Activated T-helper 1 cell treated with Interleukin-2 at 50 U/mL for 16 hours (primary cell): ENCODE measurements at regions not wholly inside any gene's neighbourhood (a gene's known extent, or its start where the extent isn't known, plus 50 kb on each side); places are given as distances from the start of the nearest gene placed in this dataset.
"Not testable (repeated sequence)": the region's sequence is repeated elsewhere in the genome, so short reads cannot be mapped to it uniquely, and the experiment has no call there.

Experiments
- DNase-seq: peaks from one replicate; pipeline ENCODE4 v3.0.0-alpha.2; 2020; ENCODE audit warnings: low read depth

DNA sequence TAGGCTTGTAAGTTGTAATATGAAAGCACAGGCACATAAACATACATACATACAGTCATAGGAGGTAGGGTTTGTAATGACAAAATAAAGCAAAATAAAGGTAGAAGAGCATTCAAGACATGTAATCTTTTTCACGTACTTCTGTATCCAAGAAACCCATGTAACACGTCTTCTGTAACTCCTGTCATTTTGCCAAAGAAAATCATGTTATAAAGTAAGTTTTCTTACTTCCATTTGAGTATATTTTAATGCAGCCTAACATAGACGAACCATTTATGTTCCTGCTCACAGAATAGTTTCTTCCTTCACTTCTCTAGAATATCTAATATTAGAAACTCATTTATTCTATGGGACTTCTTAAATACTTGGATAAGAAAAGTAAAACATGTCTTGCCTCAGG lies 1884.0 kb upstream of the CELF4 start:
- no peak for DNase-seq

DNA sequence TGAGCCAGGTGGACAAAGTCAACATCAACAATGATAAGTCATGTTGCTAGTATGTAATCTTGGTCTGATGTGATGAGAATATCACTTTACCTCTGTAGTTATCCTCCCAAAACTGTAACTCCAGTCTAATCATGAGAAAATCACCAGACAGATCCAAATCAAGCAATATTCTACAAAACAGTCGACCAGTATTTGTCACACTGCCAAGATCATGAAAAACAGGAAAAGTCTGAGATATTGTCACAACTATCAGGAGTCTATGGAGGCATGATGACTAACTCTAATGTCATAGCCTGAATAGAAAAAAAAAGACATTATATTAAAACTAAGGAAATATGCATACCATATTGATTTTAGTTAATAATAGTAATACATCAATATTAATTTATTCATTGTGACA lies 1883.3 kb upstream of the CELF4 start:
- DNase-seq = no peak

- DNase-seq = not testable (repeated sequence)
These were observed 1879.4 kb upstream of the CELF4 start for GRCh38 chr18:39444957-39445356.

- DNase-seq = no peak
These were observed 1876.0 kb upstream of the CELF4 start for GRCh38 chr18:39441648-39442047.

DNA sequence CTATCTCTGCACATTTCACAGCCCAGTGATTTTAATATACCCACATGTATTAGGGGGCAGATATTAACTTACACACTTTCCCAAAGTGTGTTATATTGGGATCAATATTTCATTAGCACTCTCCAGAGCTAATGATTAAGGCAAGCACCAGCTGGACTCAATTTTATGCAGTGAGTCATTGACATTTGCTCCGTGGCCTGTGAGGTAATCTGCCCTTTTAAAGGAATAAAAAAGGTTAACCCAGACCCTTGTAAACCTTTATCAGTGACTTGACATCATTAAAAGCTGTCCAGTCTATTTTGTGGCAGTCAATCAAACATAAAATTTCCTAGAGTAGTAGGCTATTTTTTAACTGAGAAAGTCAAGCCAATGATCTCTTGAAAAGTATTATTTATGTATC lies 1870.4 kb upstream of the CELF4 start:
- no peak for DNase-seq

GRCh38 chr18:39435209-39435608 lies 1869.6 kb upstream of the CELF4 start:
- DNase-seq = no peak

- no peak for DNase-seq
These were observed 1868.8 kb upstream of the CELF4 start for GRCh38 chr18:39434223-39434920.

DNA sequence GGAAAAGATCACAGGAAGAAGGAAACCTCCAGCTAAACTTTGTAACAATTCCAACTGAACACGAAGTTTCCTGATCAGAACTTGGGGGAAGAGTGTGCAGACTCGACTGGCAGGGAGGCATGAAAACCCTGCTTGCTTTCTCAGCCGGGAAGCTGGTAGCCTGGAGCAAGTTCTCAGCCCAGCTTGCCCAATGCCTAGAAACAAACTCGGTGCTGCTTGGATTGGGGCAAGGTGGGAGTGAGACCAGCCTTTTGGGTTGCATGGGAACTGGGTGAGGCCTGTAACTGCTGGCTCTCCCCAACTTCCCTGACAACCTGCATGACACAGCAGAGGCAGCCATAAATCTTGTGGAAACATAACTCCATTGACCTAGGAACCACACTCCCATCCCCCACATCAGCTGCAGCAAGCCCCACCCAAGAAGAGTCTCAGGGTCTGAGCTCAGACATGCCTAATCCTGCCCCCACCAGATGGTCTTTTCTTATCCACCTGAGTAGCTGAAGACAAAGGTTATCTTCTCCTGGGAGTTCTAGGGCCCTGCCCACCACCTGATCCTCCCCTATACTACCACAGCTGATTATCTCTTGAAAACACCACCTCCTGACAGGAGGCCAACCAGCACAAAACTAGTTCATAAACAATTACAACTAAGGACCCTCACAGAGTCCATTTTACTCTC lies 1859.7 kb upstream of the CELF4 start:
- no peak for DNase-seq

DNA sequence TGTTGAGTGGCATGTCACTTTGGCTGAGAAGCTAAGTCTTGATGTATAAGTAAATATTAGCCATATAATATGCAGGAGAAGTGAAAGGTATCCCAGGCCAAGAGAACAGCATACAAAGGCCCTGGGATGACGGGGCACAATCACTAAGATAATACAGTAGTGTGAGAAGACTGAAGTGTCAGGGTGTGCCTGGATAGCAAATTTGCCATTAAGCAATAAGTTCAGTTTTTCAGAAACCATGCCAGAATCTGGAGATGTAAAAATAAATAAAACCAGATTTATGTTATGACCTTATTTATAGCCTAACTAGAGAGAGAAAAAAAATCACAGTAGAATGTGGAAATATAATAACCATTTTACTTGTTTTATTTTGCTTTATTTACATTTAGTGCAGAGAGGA lies 1858.7 kb upstream of the CELF4 start:
- no peak for DNase-seq

DNA sequence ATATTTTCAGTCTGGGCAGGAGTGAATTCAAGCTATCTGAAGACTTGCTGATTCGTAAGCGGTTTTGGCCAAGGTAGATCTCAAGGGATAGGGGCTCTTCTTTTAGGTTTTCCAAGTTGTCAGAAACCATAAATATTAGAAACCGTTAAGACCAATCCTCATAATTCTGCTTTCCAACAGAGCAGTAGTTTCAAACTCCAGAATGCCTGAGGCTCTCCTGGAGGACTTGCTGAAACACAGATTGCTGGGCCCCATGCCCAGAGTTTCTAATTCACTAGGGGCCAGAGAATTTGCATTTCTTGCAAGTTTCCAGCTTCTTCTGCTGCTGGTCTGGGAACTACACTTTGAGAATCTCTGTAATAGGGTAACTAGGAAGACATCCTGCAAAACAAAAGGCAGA lies 1855.7 kb upstream of the CELF4 start:
- no peak for DNase-seq

DNA sequence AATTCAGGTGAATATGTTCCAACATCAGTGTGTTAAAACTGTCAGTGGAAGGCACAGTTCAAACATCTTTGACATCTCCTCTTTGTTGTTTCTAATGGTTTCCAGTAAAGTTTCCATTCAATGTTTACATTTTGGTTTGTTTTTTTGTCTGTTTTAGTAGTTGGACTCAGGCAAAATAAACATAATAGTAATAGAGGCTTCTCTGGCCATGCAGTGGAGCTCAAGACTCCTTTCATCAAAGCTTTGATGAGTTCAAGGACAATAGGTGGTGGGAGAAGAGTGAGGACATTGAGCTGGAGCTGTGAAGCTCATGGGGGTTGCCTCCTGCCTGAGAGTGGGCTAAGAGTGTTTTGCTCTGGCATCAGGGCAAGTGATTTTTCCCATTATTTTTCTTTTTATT lies 1853.7 kb upstream of the CELF4 start:
- DNase-seq = no peak

- no peak for DNase-seq
These were observed 1849.9 kb upstream of the CELF4 start for GRCh38 chr18:39415471-39415870.

DNA sequence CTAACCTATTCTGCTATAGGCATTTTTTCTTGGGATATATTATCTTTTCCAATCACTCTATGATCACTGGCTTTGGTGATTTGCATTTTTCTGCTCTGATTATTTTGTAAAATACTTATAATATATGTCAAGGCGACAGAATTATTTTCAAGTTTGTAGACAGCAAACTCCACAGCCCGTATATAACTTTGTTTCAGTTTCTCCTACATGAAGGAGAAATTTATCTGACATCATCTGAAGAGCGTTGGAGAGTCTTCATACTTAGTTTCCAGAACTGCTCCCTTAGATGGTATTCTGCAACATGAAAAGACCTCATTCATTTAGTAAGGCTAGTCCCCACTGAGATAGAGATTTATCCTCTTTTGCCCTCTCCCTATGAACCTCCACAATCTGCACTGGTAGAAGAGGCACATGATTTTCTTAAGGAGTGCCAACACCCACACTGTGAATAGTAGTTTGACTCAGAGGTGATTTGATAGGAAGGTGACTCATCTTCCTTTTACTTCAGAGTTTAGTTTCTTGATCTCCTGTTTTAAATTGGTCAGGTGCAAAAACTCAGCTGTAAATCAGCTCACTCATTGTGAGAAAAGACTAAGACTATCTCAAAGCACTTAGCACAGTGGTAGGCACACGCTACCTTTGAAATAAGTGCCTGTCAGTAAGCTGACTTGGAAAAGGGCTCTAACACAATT lies 1848.6 kb upstream of the CELF4 start:
- DNase-seq = no peak

DNA sequence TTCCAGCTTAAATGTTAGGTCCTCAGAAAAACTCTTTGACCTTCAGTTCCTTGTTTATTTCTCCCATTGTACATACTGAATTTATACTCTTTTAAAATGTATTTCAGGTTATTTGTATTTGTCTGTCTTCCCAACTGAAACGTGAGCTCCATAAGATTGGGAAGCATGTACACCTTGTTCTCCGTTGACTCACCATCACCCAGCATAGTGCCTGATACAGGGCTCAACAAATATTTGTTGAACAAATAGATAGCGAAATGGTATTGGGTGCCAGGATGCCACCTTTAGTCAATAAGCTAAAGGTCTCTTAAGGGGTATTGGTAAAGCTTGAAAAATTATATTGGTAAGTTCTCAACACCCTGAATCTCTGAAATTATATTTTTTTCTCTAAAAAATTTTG lies 1841.3 kb upstream of the CELF4 start:
- DNase-seq = no peak

DNA sequence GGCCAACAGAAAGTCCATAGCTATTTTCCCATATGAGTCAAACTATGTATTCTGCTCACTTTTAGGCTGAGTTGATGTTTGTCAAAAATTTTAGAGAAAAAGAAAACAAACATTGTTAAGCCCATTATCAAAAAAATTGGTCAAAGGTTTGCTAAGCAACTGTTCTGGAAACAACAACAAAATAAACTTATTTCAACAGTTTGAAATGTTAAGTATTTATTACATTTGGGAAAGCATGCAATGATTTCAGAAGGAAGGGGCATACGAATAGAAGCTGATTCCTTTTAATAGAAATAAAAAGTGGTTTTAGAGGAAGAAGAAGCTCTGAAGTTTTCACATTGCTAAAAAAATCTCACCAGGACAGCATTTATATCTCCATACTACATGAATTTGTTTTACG lies 1837.5 kb upstream of the CELF4 start:
- DNase-seq = no peak

- no peak for DNase-seq
These were observed 1834.1 kb upstream of the CELF4 start for GRCh38 chr18:39399662-39400061.

DNA sequence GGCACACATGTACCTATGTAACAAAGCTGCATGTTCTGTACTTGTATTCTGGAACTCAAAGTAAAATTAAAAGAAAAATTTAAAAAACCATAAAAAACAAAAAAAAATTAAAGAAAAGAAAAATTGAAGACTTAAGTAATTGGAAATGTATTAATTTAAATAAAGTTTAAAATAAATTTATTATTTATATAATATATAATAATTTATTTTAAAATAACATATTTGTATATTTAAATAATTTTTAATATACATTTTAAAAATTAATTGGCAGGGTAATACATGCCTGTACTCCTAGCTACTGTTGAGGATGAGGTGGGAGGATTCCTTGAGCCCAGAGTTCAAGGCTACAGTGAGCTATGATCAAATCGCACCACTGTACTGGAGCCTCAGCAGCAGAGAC lies 1830.6 kb upstream of the CELF4 start:
- no peak for DNase-seq

DNA sequence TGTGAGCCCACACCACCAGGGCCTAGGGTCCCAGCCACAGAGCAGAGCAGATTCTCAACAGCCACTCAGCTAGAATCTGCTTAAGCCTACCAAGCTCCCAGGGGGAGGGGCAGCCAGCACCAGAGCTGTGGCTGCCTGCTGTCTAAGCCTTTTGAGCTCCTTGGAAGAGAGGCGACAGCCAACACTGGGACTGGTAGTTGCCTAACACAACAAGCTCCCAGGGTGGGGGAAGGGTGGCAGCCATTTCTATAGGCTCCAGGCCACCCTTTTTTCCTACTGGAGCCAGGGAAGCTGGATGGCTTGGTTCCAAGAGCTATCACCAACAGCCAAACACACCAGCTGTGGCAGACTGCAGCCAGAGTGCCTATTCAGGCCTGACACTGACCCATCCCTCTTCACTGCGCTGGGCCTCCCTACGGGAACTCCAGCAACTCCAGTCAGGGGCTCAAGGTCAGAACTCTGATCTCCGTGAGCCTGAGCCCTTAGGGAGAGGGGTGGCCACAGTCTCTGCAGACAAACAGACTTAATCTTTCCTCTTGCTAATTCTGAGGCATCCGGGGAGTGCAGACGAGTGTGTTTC lies 1824.3 kb upstream of the CELF4 start:
- no peak for DNase-seq

DNA sequence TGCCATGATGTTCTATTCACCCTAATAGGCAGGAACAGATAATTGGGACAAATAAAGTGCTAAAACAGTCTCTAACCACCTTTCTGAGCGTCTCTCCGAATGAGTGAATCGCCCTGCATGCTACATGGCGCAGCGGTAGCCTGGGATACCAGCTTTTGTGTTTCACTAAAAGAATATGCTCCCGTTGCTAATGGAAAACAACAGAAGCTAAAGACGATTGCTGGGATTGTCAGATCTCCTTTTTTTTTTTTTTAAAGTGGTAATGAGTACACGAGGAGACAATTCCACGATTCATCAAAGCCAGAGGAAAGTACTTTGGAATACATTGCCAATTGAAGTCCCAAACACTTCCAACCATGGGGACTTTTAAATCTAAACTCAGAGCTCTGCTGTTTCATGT lies 1815.3 kb upstream of the CELF4 start:
- no peak for DNase-seq

GRCh38 chr18:39380186-39380725 lies 1814.7 kb upstream of the CELF4 start:
- DNase-seq = no peak

- no peak for DNase-seq
These were observed 1809.5 kb upstream of the CELF4 start for GRCh38 chr18:39375066-39375465.

DNA sequence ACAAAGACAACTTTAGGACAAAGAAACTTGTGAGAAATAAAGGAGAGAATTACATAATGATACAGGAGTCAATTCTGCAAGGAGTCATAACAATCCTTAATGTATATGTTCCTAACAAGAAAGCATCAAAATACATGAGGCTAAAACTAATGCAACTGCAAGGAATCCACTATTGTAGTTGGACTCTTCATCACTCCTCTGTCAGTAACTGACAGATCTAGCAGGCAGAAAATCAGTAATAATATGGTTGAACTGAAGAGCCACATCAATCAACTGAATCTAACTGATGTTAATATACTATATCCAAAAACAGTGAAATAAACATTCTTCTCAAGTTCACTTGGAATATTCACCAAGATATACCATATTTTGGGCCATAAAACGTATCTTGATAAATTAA lies 1806.4 kb upstream of the CELF4 start:
- DNase-seq = no peak

DNA sequence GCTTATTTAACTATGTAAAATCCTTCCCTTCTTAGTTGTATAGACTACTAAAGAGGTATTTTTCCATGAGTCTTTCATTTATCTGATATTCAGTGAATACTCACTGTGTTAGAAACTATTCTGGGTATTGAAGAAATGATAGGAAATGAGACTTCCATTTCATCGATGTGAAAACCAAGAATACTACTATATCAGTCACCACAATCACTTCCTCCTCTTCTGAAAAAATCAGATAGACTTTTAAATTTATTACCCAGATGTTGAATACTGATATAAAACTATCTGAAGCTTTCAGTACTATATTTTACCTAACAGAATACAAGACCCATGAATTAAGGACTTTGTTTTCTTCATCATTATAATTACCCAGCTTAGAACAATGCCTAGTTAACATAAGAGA lies 1801.1 kb upstream of the CELF4 start:
- DNase-seq = no peak
